Fibroblast of skin of right biceps (primary cell): ENCODE measurements at regions not wholly inside any gene's neighbourhood (a gene's known extent, or its start where the extent isn't known, plus 50 kb on each side); places are given as distances from the start of the nearest gene placed in this dataset.

ENCODE experiments used
- DNase-seq: peaks from one replicate; pipeline ENCODE4 v3.0.0-alpha.2; 2013

GRCh38 chr5:61264273-61264661 is 67.8 kb upstream of the ZSWIM6 start:
- no peak for DNase-seq

- DNase-seq: no peak
Observed at GRCh38 chr5:61267116-61267515, 64.9 kb upstream of the ZSWIM6 start.

GRCh38 chr5:61268871-61269270 is 63.2 kb upstream of the ZSWIM6 start:
- DNase-seq: no peak

GRCh38 chr5:61270510-61271165 is 61.4 kb upstream of the ZSWIM6 start:
- DNase-seq: no peak

- DNase-seq: no peak
Observed at GRCh38 chr5:61272688-61273087, 59.4 kb upstream of the ZSWIM6 start.

GRCh38 chr5:61273279-61273975 is 58.6 kb upstream of the ZSWIM6 start:
- DNase-seq: no peak

- DNase-seq: peak; percentile 43
Observed at GRCh38 chr5:61274511-61274911, 57.5 kb upstream of the ZSWIM6 start.

GRCh38 chr5:61275841-61276240 is 56.2 kb upstream of the ZSWIM6 start:
- DNase-seq: peak; percentile 85

- DNase-seq: peak; percentile 67
Observed at GRCh38 chr5:61277190-61277589, 54.9 kb upstream of the ZSWIM6 start.

- no peak for DNase-seq
Observed at GRCh38 chr5:61277781-61278180, 54.3 kb upstream of the ZSWIM6 start.

GRCh38 chr5:61279725-61280124 is 52.3 kb upstream of the ZSWIM6 start:
- peak; percentile 42 for DNase-seq

- DNase-seq: peak; percentile 93
Observed at GRCh38 chr5:61280205-61280604, 51.9 kb upstream of the ZSWIM6 start.

GRCh38 chr5:61280761-61281427 is 51.2 kb upstream of the ZSWIM6 start:
- no peak for DNase-seq

GRCh38 chr5:61281686-61282085 is 50.4 kb upstream of the ZSWIM6 start:
- no peak for DNase-seq
